Astrocyte (in vitro differentiated cells and primary cell): ENCODE measurements at regions not wholly inside any gene's neighbourhood (a gene's known extent, or its start where the extent isn't known, plus 50 kb on each side); places are given as distances from the start of the nearest gene placed in this dataset.

Experiments used
- DNase-seq: peaks from one replicate; pipeline ENCODE4 v3.0.0-alpha.2; 2010; ENCODE audit warnings: low read depth
- FAIRE-seq: peaks from 2 replicates; lab custom pipeline; 2011; peaks lifted over from hg19 to GRCh38; lab: Jason Lieb, UNC
- H2AFZ ChIP-seq: 2 replicates; pipeline ENCODE4 v1.6.0; 2012; ENCODE audit warnings: low read depth, low read length, inconsistent platforms
- H3K27ac ChIP-seq: 2 replicates; pipeline ENCODE4 v1.5.1; 2011; ENCODE audit warnings: low read depth, low read length, inconsistent platforms
- H3K27me3 ChIP-seq: 2 replicates; pipeline ENCODE4 v1.6.0; 2011; ENCODE audit warnings: low read length, inconsistent platforms; ENCODE audit not compliant: insufficient read depth
- H3K36me3 ChIP-seq: 2 replicates; pipeline ENCODE4 v1.5.1; 2011; ENCODE audit warnings: low read length, inconsistent platforms; ENCODE audit not compliant: insufficient read depth
- H3K4me1 ChIP-seq: 2 replicates; pipeline ENCODE4 v1.5.1; 2011; ENCODE audit warnings: low read length, inconsistent platforms; ENCODE audit not compliant: insufficient read depth
- H3K4me2 ChIP-seq: 2 replicates; pipeline ENCODE4 v1.6.0; 2012; ENCODE audit warnings: low read length, inconsistent platforms
- H3K4me3 ChIP-seq: 2 replicates; pipeline ENCODE4 v1.5.1; 2011; ENCODE audit warnings: low read depth, mild to moderate bottlenecking, low read length, inconsistent platforms; ENCODE audit not compliant: insufficient read depth
- H3K79me2 ChIP-seq: 2 replicates; pipeline ENCODE4 v1.6.0; 2012; ENCODE audit warnings: mild to moderate bottlenecking, low read length, inconsistent platforms; ENCODE audit not compliant: insufficient read depth
- H3K9ac ChIP-seq: 2 replicates; pipeline ENCODE4 v1.6.0; 2012; ENCODE audit warnings: mild to moderate bottlenecking, low read length, inconsistent platforms
- H3K9me3 ChIP-seq: 2 replicates; pipeline ENCODE4 v1.5.1; 2012; ENCODE audit warnings: low read depth, mild to moderate bottlenecking, low read length, inconsistent platforms; ENCODE audit not compliant: insufficient read depth
- H4K20me1 ChIP-seq: 2 replicates; pipeline ENCODE4 v1.6.0; 2012; ENCODE audit warnings: low read length, inconsistent platforms; ENCODE audit not compliant: insufficient read depth
- H3K27ac Mint-ChIP-seq: one replicate; pipeline ENCODE4 v1.8.0; 2021; ENCODE audit warnings: mild to moderate bottlenecking, mixed read lengths; ENCODE audit not compliant: unreplicated experiment
- H3K27me3 Mint-ChIP-seq: one replicate; pipeline ENCODE4 v1.8.0; 2021; ENCODE audit warnings: low read depth, mixed read lengths; ENCODE audit not compliant: unreplicated experiment
- H3K36me3 Mint-ChIP-seq: one replicate; pipeline ENCODE4 v1.8.0; 2021; ENCODE audit warnings: low read depth, mixed read lengths; ENCODE audit not compliant: unreplicated experiment
- H3K4me1 Mint-ChIP-seq: one replicate; pipeline ENCODE4 v1.8.0; 2021; ENCODE audit warnings: low read depth, mixed read lengths; ENCODE audit not compliant: unreplicated experiment
- H3K4me3 Mint-ChIP-seq: one replicate; pipeline ENCODE4 v1.8.0; 2021; ENCODE audit warnings: mild to moderate bottlenecking, moderate library complexity, mixed read lengths; ENCODE audit not compliant: unreplicated experiment
- H3K9me3 Mint-ChIP-seq: one replicate; pipeline ENCODE4 v1.8.0; 2021; ENCODE audit warnings: mild to moderate bottlenecking, mixed read lengths; ENCODE audit not compliant: unreplicated experiment
- CTCF ChIP-seq: IDR thresholded peaks from 2 replicates; pipeline ENCODE4 v1.5.1; 2011; ENCODE audit warnings: low read depth, mild to moderate bottlenecking, inconsistent platforms, low read length, moderate library complexity; ENCODE audit not compliant: insufficient read depth
- EZH2 ChIP-seq: IDR thresholded peaks from 2 replicates; pipeline ENCODE4 v1.6.1; 2012; ENCODE audit warnings: mild to moderate bottlenecking, low read length, inconsistent platforms; ENCODE audit not compliant: insufficient read depth

- Mint-ChIP-seq H3K4me3 (no peak overlapping the region), H3K36me3 (no peaks in the 10 kb centered on the region), H3K27ac (no peak overlapping the region), H3K9me3 (peaks cover 2% of the 10 kb centered on the region), H3K27me3 (no peaks in the 10 kb centered on the region), H3K4me1 (no peaks in the 10 kb centered on the region)
- Histone ChIP-seq H3K4me3 (no peak overlapping the region), H3K79me2 (no peaks in the 10 kb centered on the region), H4K20me1 (no peaks in the 10 kb centered on the region), H3K4me2 (no peak overlapping the region), H3K4me1 (no peaks in the 10 kb centered on the region), H3K27me3 (no peaks in the 10 kb centered on the region), H2AFZ (no peak overlapping the region), H3K27ac (no peak overlapping the region), H3K9me3 (peaks cover 2% of the 10 kb centered on the region), H3K36me3 (no peaks in the 10 kb centered on the region), H3K9ac (no peak overlapping the region)
- no peak for DNase-seq
- TF ChIP-seq EZH2 (no peak), CTCF (no peak)
- no peak for FAIRE-seq
Observed at GRCh38 chr7:21041252-21041651, 254.6 kb upstream of the SP8 start.

GRCh38 chr7:21041666-21042065 lies 255.0 kb upstream of the SP8 start:
- no peaks in the 10 kb centered on the region for H3K79me2 ChIP-seq
- TF ChIP-seq CTCF (no peak), EZH2 (no peak)
- H3K27me3 Mint-ChIP-seq: no peaks in the 10 kb centered on the region
- no peak overlapping the region for H3K4me2 ChIP-seq
- H3K9me3 ChIP-seq: peaks cover 2% of the 10 kb centered on the region
- no peak overlapping the region for H3K27ac ChIP-seq
- no peaks in the 10 kb centered on the region for H3K36me3 Mint-ChIP-seq
- H3K9ac ChIP-seq: no peak overlapping the region
- no peak overlapping the region for H2AFZ ChIP-seq
- no peak for DNase-seq
- H3K4me1 Mint-ChIP-seq: no peaks in the 10 kb centered on the region
- H3K4me3 Mint-ChIP-seq: no peak overlapping the region
- H3K9me3 Mint-ChIP-seq: peaks cover 1% of the 10 kb centered on the region
- H4K20me1 ChIP-seq: no peaks in the 10 kb centered on the region
- no peaks in the 10 kb centered on the region for H3K4me1 ChIP-seq
- H3K27me3 ChIP-seq: no peaks in the 10 kb centered on the region
- no peaks in the 10 kb centered on the region for H3K36me3 ChIP-seq
- H3K4me3 ChIP-seq: no peak overlapping the region
- no peak for FAIRE-seq
- H3K27ac Mint-ChIP-seq: no peak overlapping the region

- H3K79me2 ChIP-seq: no peaks in the 10 kb centered on the region
- no peak overlapping the region for H3K9ac ChIP-seq
- H3K4me3 ChIP-seq: no peak overlapping the region
- H3K9me3 ChIP-seq: peaks cover 2% of the 10 kb centered on the region
- H3K27ac ChIP-seq: no peak overlapping the region
- no peak for FAIRE-seq
- H3K4me3 Mint-ChIP-seq: no peak overlapping the region
- no peak for TF ChIP-seq CTCF
- TF ChIP-seq EZH2: no peak
- no peaks in the 10 kb centered on the region for H3K36me3 Mint-ChIP-seq
- no peaks in the 10 kb centered on the region for H3K4me1 Mint-ChIP-seq
- no peaks in the 10 kb centered on the region for H3K36me3 ChIP-seq
- no peak overlapping the region for H3K4me2 ChIP-seq
- H3K4me1 ChIP-seq: no peaks in the 10 kb centered on the region
- no peaks in the 10 kb centered on the region for H4K20me1 ChIP-seq
- H3K27ac Mint-ChIP-seq: no peak overlapping the region
- no peaks in the 10 kb centered on the region for H3K27me3 ChIP-seq
- H3K9me3 Mint-ChIP-seq: no peaks in the 10 kb centered on the region
- DNase-seq: no peak
- H2AFZ ChIP-seq: no peak overlapping the region
- H3K27me3 Mint-ChIP-seq: no peaks in the 10 kb centered on the region
Observed at GRCh38 chr7:21044384-21044783, 257.7 kb upstream of the SP8 start.
